ENCODE measurements at regions not wholly inside any gene's neighbourhood (a gene's known extent, or its start where the extent isn't known, plus 50 kb on each side); places are given as distances from the start of the nearest gene placed in this dataset.

- Histone ChIP-seq H3K4me3 (ENCODE audit: low read depth, low read length) (no peak overlapping the region), H3K9me3 (ENCODE audit: severe bottlenecking) (no peaks in the 10 kb centered on the region), H3K27me3 (ENCODE audit: insufficient read depth, low read depth, severe bottlenecking) (no peaks in the 10 kb centered on the region), H3K36me3 (no peaks in the 10 kb centered on the region), H3K27ac (no peak overlapping the region)
- no peak for TF ChIP-seq CTCF (IDR thresholded peaks at IDR 0.05; ENCODE audit: low read depth, low read length)
- no peak for DNase-seq
Measured at GRCh38 chr16:64061621-64062020, 1060.2 kb downstream of the CDH11 start.

- no peak overlapping the region for H3K4me3 ChIP-seq (ENCODE audit: low read depth, low read length)
- no peak for DNase-seq
- no peaks in the 10 kb centered on the region for H3K27me3 ChIP-seq (ENCODE audit: insufficient read depth, low read depth, severe bottlenecking)
- H3K36me3 ChIP-seq = no peaks in the 10 kb centered on the region
- no peaks in the 10 kb centered on the region for H3K9me3 ChIP-seq (ENCODE audit: severe bottlenecking)
- no peak overlapping the region for H3K27ac ChIP-seq
- no peak for TF ChIP-seq CTCF (IDR thresholded peaks at IDR 0.05; ENCODE audit: low read depth, low read length)
Measured at GRCh38 chr16:64060631-64061030, 1061.2 kb downstream of the CDH11 start.

- H3K27me3 ChIP-seq (ENCODE audit: insufficient read depth, low read depth, severe bottlenecking) = no peaks in the 10 kb centered on the region
- TF ChIP-seq CTCF (IDR thresholded peaks at IDR 0.05; ENCODE audit: low read depth, low read length) = no peak
- H3K9me3 ChIP-seq (ENCODE audit: severe bottlenecking) = no peaks in the 10 kb centered on the region
- no peaks in the 10 kb centered on the region for H3K36me3 ChIP-seq
- no peak for DNase-seq
- H3K4me3 ChIP-seq (ENCODE audit: low read depth, low read length) = no peak overlapping the region
- H3K27ac ChIP-seq = no peak overlapping the region
Measured at GRCh38 chr16:64058685-64059084, 1063.2 kb downstream of the CDH11 start.

GRCh38 chr16:64051824-64052223, 1070.0 kb downstream of the CDH11 start:
- peak; percentile 9; the same call in 1 of the 2 replicates for TF ChIP-seq CTCF (IDR thresholded peaks at IDR 0.05; ENCODE audit: low read depth, low read length)
- Histone ChIP-seq H3K9me3 (ENCODE audit: severe bottlenecking) (no peaks in the 10 kb centered on the region), H3K27me3 (ENCODE audit: insufficient read depth, low read depth, severe bottlenecking) (no peaks in the 10 kb centered on the region), H3K36me3 (no peaks in the 10 kb centered on the region), H3K27ac (no peak overlapping the region), H3K4me3 (ENCODE audit: low read depth, low read length) (no peak overlapping the region)
- DNase-seq = no peak

GRCh38 chr16:64047878-64048277, 1074.0 kb downstream of the CDH11 start:
- no peaks in the 10 kb centered on the region for H3K27me3 ChIP-seq (ENCODE audit: insufficient read depth, low read depth, severe bottlenecking)
- no peaks in the 10 kb centered on the region for H3K36me3 ChIP-seq
- H3K4me3 ChIP-seq (ENCODE audit: low read depth, low read length) = no peak overlapping the region
- DNase-seq = no peak
- no peak overlapping the region for H3K27ac ChIP-seq
- H3K9me3 ChIP-seq (ENCODE audit: severe bottlenecking) = no peaks in the 10 kb centered on the region
- TF ChIP-seq CTCF (IDR thresholded peaks at IDR 0.05; ENCODE audit: low read depth, low read length) = no peak

- DNase-seq = no peak
- H3K36me3 ChIP-seq = no peaks in the 10 kb centered on the region
- no peaks in the 10 kb centered on the region for H3K27me3 ChIP-seq (ENCODE audit: insufficient read depth, low read depth, severe bottlenecking)
- H3K4me3 ChIP-seq (ENCODE audit: low read depth, low read length) = no peak overlapping the region
- no peak overlapping the region for H3K27ac ChIP-seq
- H3K9me3 ChIP-seq (ENCODE audit: severe bottlenecking) = no peaks in the 10 kb centered on the region
- TF ChIP-seq CTCF (IDR thresholded peaks at IDR 0.05; ENCODE audit: low read depth, low read length) = no peak
Measured at GRCh38 chr16:64047207-64047606, 1074.7 kb downstream of the CDH11 start.
